Astrocyte (in vitro differentiated cells and primary cell): ENCODE measurements at regions not wholly inside any gene's neighbourhood (a gene's known extent, or its start where the extent isn't known, plus 50 kb on each side); places are given as distances from the start of the nearest gene placed in this dataset.

Experiments used
- EZH2 ChIP-seq: IDR thresholded peaks from 2 replicates; pipeline ENCODE4 v1.6.1; 2012; ENCODE audit warnings: mild to moderate bottlenecking, low read length, inconsistent platforms; ENCODE audit not compliant: insufficient read depth
- TF ChIP-seq, protein P1 (sequence below): IDR thresholded peaks from 2 replicates; pipeline ENCODE4 v1.5.1; 2011; ENCODE audit warnings: low read depth, mild to moderate bottlenecking, inconsistent platforms, low read length, moderate library complexity; ENCODE audit not compliant: insufficient read depth

DNA sequence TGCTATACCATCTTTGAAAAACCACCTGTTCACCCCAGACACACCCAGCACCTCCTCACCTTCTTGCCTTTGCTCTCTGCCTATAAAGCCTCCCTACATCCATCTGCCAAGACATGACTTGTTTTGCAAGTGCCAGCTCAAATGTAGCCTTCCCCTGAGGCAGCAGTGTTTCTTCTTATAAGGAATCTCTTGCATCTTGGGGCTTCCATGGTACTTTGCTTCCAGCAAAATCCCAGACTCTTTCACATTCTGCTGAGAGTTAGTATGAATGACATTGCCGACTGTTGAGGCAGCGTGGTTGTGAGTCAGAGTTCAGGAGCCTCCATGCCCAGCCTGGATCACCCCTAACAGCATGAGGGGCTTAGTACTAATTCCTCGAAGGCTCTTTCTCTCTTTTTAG is 217.4 kb upstream of the RUNX1 start:
- TF ChIP-seq, protein P1, sequence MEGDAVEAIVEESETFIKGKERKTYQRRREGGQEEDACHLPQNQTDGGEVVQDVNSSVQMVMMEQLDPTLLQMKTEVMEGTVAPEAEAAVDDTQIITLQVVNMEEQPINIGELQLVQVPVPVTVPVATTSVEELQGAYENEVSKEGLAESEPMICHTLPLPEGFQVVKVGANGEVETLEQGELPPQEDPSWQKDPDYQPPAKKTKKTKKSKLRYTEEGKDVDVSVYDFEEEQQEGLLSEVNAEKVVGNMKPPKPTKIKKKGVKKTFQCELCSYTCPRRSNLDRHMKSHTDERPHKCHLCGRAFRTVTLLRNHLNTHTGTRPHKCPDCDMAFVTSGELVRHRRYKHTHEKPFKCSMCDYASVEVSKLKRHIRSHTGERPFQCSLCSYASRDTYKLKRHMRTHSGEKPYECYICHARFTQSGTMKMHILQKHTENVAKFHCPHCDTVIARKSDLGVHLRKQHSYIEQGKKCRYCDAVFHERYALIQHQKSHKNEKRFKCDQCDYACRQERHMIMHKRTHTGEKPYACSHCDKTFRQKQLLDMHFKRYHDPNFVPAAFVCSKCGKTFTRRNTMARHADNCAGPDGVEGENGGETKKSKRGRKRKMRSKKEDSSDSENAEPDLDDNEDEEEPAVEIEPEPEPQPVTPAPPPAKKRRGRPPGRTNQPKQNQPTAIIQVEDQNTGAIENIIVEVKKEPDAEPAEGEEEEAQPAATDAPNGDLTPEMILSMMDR = no peak
- no peak for TF ChIP-seq EZH2
